HEK293 (cell line): ENCODE measurements at regions not wholly inside any gene's neighbourhood (a gene's known extent, or its start where the extent isn't known, plus 50 kb on each side); places are given as distances from the start of the nearest gene placed in this dataset.

ENCODE experiments used
- AEBP2 ChIP-seq: fragments of 450-650 bp; formaldehyde crosslinking; IDR thresholded peaks from 2 replicates; pipeline ENCODE4 v1.5.1; 2016; ENCODE audit warnings: missing biosample characterization, missing genetic modification characterization, borderline replicate concordance
- BCL11A ChIP-seq: fragments of 450-650 bp; formaldehyde crosslinking; IDR thresholded peaks from 2 replicates; pipeline ENCODE4 v1.5.1; 2016; ENCODE audit warnings: low read depth, missing biosample characterization, missing genetic modification characterization
- CTCF ChIP-seq: fragments of 450-650 bp; formaldehyde crosslinking; IDR thresholded peaks from 2 replicates; pipeline ENCODE4 v1.5.1; 2016; ENCODE audit warnings: missing biosample characterization, missing genetic modification characterization
- GLI2 ChIP-seq: fragments of 450-650 bp; formaldehyde crosslinking; IDR thresholded peaks from 2 replicates; pipeline ENCODE4; 2017; ENCODE audit warnings: missing biosample characterization, missing genetic modification characterization, low read depth, borderline replicate concordance
- HIC1 ChIP-seq: fragments of 450-650 bp; formaldehyde crosslinking; IDR thresholded peaks from 2 replicates; pipeline ENCODE4 v1.5.1; 2016; ENCODE audit warnings: missing biosample characterization, missing genetic modification characterization
- INSM2 ChIP-seq: fragments of 450-650 bp; formaldehyde crosslinking; IDR thresholded peaks from 2 replicates; pipeline ENCODE4 v1.5.1; 2016; ENCODE audit warnings: missing biosample characterization, missing genetic modification characterization
- MEIS1 ChIP-seq: sonication (generic); formaldehyde crosslinking; IDR thresholded peaks from 2 replicates; pipeline ENCODE4 v1.8.1; 2022; ENCODE audit warnings: missing genetic modification reagents, mild to moderate bottlenecking, borderline replicate concordance
- MYNN ChIP-seq: fragments of 450-650 bp; formaldehyde crosslinking; IDR thresholded peaks from 2 replicates; pipeline ENCODE4 v1.5.1; 2016; ENCODE audit warnings: missing biosample characterization, missing genetic modification characterization, borderline replicate concordance
- OSR2 ChIP-seq: fragments of 450-650 bp; formaldehyde crosslinking; IDR thresholded peaks from 2 replicates; pipeline ENCODE4 v1.5.1; 2016; ENCODE audit warnings: missing biosample characterization, missing genetic modification characterization
- PRDM10 ChIP-seq: fragments of 450-650 bp; formaldehyde crosslinking; IDR thresholded peaks from 2 replicates; pipeline ENCODE4 v1.5.1; 2016; ENCODE audit warnings: missing biosample characterization, missing genetic modification characterization
- ZBTB1 ChIP-seq: fragments of 450-650 bp; formaldehyde crosslinking; IDR thresholded peaks from 2 replicates; pipeline ENCODE4 v1.5.1; 2016; ENCODE audit warnings: missing biosample characterization, missing genetic modification characterization
- ZBTB20 ChIP-seq: fragments of 450-650 bp; formaldehyde crosslinking; IDR thresholded peaks from 2 replicates; pipeline ENCODE4 v1.5.1; 2016; ENCODE audit warnings: missing biosample characterization, missing genetic modification characterization
- ZEB2 ChIP-seq: fragments of 450-650 bp; formaldehyde crosslinking; IDR thresholded peaks from 2 replicates; pipeline ENCODE4 v1.5.1; 2016; ENCODE audit warnings: missing biosample characterization, missing genetic modification characterization
- ZNF155 ChIP-seq: fragments of 450-650 bp; formaldehyde crosslinking; IDR thresholded peaks from 2 replicates; pipeline ENCODE4 v1.5.1; 2016; ENCODE audit warnings: missing biosample characterization, missing genetic modification characterization
- ZNF175 ChIP-seq: fragments of 450-650 bp; formaldehyde crosslinking; IDR thresholded peaks from 2 replicates; pipeline ENCODE4 v1.5.1; 2016; ENCODE audit warnings: missing biosample characterization, missing genetic modification characterization
- ZNF292 ChIP-seq: fragments of 450-650 bp; formaldehyde crosslinking; IDR thresholded peaks from 2 replicates; pipeline ENCODE4 v1.5.1; 2016; ENCODE audit warnings: low read depth, missing biosample characterization, missing genetic modification characterization, borderline replicate concordance
- ZNF350 ChIP-seq: fragments of 450-650 bp; formaldehyde crosslinking; IDR thresholded peaks from 2 replicates; pipeline ENCODE4 v1.5.0; 2017; ENCODE audit warnings: missing biosample characterization, mild to moderate bottlenecking, missing genetic modification characterization
- ZNF394 ChIP-seq: fragments of 450-650 bp; formaldehyde crosslinking; IDR thresholded peaks from 2 replicates; pipeline ENCODE4 v1.5.1; 2016; ENCODE audit warnings: missing biosample characterization, missing genetic modification characterization, mild to moderate bottlenecking, moderate library complexity, borderline replicate concordance
- ZNF510 ChIP-seq: fragments of 450-650 bp; formaldehyde crosslinking; IDR thresholded peaks from 2 replicates; pipeline ENCODE4 v1.5.1; 2018; ENCODE audit warnings: mild to moderate bottlenecking, missing genetic modification characterization, missing biosample characterization; ENCODE audit not compliant: insufficient replicate concordance
- ZNF513 ChIP-seq: fragments of 450-650 bp; IDR thresholded peaks from 2 replicates; pipeline ENCODE4 v1.5.1; 2018; ENCODE audit warnings: missing biosample characterization, missing genetic modification characterization
- ZNF561 ChIP-seq: fragments of 450-650 bp; IDR thresholded peaks from 2 replicates; pipeline ENCODE4 v1.5.1; 2018; ENCODE audit warnings: missing biosample characterization, missing genetic modification characterization, borderline replicate concordance
- ZNF629 ChIP-seq: fragments of 450-650 bp; formaldehyde crosslinking; IDR thresholded peaks from 2 replicates; pipeline ENCODE4 v1.5.1; 2017; ENCODE audit warnings: missing biosample characterization, missing genetic modification characterization
- ZNF791 ChIP-seq: fragments of 450-650 bp; formaldehyde crosslinking; IDR thresholded peaks from 2 replicates; pipeline ENCODE4 v1.5.1; 2016; ENCODE audit warnings: missing biosample characterization, missing genetic modification characterization
- ZNF843 ChIP-seq: fragments of 450-650 bp; formaldehyde crosslinking; IDR thresholded peaks from 2 replicates; pipeline ENCODE4 v1.5.1; 2016; ENCODE audit warnings: missing biosample characterization, missing genetic modification characterization
- ZSCAN30 ChIP-seq: fragments of 450-650 bp; IDR thresholded peaks from 2 replicates; pipeline ENCODE4 v1.5.1; 2018; ENCODE audit warnings: missing biosample characterization, mild to moderate bottlenecking, missing genetic modification characterization, moderate library complexity
- ZXDB ChIP-seq: fragments of 450-650 bp; formaldehyde crosslinking; IDR thresholded peaks from 2 replicates; pipeline ENCODE4 v1.5.1; 2016; ENCODE audit warnings: missing biosample characterization, missing genetic modification characterization

- TF ChIP-seq ZNF843 (peak; percentile 62), ZNF561 (tag by site-specific recombination) (0 out of 2 replicates have a peak, but pooled peaks have one; percentile 55), ZNF791 (tag by site-specific recombination) (no peak), ZSCAN30 (tag by site-specific recombination) (peak; percentile 61), MEIS1 (CRISPR knock-in tag) (no peak), ZXDB (peak; percentile 49; the same call in 1 of the 2 replicates), ZNF155 (tag by site-specific recombination) (no peak), OSR2 (tag by site-specific recombination) (peak; percentile 67; the same call in 1 of the 2 replicates), AEBP2 (tag by site-specific recombination) (no peak), ZEB2 (tag by site-specific recombination) (peak; percentile 34; the same call in 1 of the 2 replicates), ZBTB1 (tag by site-specific recombination) (no peak), MYNN (tag by site-specific recombination) (no peak), INSM2 (tag by site-specific recombination) (peak; percentile 72; the same call in 1 of the 2 replicates), CTCF (tag by site-specific recombination) (no peak), ZNF175 (no peak), ZNF629 (peak; percentile 59; the same call in 1 of the 2 replicates), HIC1 (tag by site-specific recombination) (no peak), GLI2 (no peak), ZNF394 (tag by site-specific recombination) (0 out of 2 replicates have a peak, but pooled peaks have one; percentile 18), ZNF510 (peak; percentile 48), PRDM10 (0 out of 2 replicates have a peak, but pooled peaks have one; percentile 47), ZNF292 (tag by site-specific recombination) (no peak), BCL11A (tag by site-specific recombination) (0 out of 2 replicates have a peak, but pooled peaks have one; percentile 20), ZNF513 (tag by site-specific recombination) (no peak), ZBTB20 (tag by site-specific recombination) (no peak), ZNF350 (no peak)
These were observed 240.7 kb downstream of the MAP2K6 start (continued) for GRCh38 chr17:69654981-69655855.
